Neural cell (in vitro differentiated cells): ENCODE measurements at regions not wholly inside any gene's neighbourhood (a gene's known extent, or its start where the extent isn't known, plus 50 kb on each side); places are given as distances from the start of the nearest gene placed in this dataset.

Experiments used
- EP300 ChIP-seq: fragments of 450-650 bp; conservative IDR thresholded peaks from 2 replicates; pipeline ENCODE4 v1.6.1; 2014; ENCODE audit warnings: antibody characterized with exemption, mild to moderate bottlenecking, moderate library complexity; ENCODE audit not compliant: poor library complexity, severe bottlenecking
- EZH2 ChIP-seq: fragments of 200-600, 300-800 bp; shearing (Covaris generic), sonication (generic); IDR thresholded peaks from 2 replicates; pipeline ENCODE4 v1.6.1; 2014; ENCODE audit warnings: antibody characterized with exemption, low read length, borderline replicate concordance, mild to moderate bottlenecking; ENCODE audit not compliant: insufficient read depth, poor library complexity, severe bottlenecking
- MXI1 ChIP-seq: fragments of 450-650 bp; conservative IDR thresholded peaks from 2 replicates; pipeline ENCODE4 v1.6.1; 2014; ENCODE audit warnings: antibody characterized with exemption, mild to moderate bottlenecking; ENCODE audit not compliant: poor library complexity, severe bottlenecking
- POLR2AphosphoS5 ChIP-seq: IDR thresholded peaks from 2 replicates; pipeline ENCODE4 v1.6.1; 2012
- RAD21 ChIP-seq: fragments of 450-650 bp; conservative IDR thresholded peaks from 2 replicates; pipeline ENCODE4 v1.6.1; 2014; ENCODE audit warnings: antibody characterized with exemption, mild to moderate bottlenecking, moderate library complexity
- TAF1 ChIP-seq: IDR thresholded peaks from 2 replicates; pipeline ENCODE4 v1.6.1; 2012; ENCODE audit warnings: low read depth
- TF ChIP-seq, protein P1 (sequence below): fragments of 450-650 bp; IDR thresholded peaks from 2 replicates; pipeline ENCODE4 v1.5.1; 2014; ENCODE audit warnings: antibody characterized with exemption, mild to moderate bottlenecking, moderate library complexity; ENCODE audit not compliant: poor library complexity, severe bottlenecking
- TF ChIP-seq, protein P2 (sequence below): IDR thresholded peaks from 2 replicates; pipeline ENCODE4 v1.6.1; 2012; ENCODE audit warnings: borderline replicate concordance

DNA sequence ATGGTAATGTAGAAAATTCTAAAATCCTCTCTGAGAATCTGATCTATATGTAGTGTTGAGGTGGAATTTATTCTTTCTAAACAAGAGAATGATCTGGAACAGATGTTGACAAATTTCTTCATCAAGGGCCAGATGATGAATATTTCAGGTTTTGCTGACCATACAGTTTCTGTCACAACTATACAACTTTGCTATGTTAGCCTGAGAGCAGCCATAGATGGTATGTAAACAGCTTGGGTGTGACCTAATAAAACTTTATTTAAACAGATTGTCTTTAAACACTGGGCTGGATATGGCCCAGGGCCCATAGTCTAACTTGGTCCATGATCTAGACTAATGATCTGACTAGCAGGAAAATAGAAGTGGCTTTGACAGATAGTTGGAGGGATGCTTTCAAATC is 213.6 kb upstream of the CELF2 start:
- TF ChIP-seq, protein P1, sequence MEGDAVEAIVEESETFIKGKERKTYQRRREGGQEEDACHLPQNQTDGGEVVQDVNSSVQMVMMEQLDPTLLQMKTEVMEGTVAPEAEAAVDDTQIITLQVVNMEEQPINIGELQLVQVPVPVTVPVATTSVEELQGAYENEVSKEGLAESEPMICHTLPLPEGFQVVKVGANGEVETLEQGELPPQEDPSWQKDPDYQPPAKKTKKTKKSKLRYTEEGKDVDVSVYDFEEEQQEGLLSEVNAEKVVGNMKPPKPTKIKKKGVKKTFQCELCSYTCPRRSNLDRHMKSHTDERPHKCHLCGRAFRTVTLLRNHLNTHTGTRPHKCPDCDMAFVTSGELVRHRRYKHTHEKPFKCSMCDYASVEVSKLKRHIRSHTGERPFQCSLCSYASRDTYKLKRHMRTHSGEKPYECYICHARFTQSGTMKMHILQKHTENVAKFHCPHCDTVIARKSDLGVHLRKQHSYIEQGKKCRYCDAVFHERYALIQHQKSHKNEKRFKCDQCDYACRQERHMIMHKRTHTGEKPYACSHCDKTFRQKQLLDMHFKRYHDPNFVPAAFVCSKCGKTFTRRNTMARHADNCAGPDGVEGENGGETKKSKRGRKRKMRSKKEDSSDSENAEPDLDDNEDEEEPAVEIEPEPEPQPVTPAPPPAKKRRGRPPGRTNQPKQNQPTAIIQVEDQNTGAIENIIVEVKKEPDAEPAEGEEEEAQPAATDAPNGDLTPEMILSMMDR, result no peak
- TF ChIP-seq POLR2AphosphoS5 (no peak), TAF1 (no peak), EZH2 (no peak), EP300 (no peak), MXI1 (no peak), RAD21 (no peak)
- TF ChIP-seq, protein P2, sequence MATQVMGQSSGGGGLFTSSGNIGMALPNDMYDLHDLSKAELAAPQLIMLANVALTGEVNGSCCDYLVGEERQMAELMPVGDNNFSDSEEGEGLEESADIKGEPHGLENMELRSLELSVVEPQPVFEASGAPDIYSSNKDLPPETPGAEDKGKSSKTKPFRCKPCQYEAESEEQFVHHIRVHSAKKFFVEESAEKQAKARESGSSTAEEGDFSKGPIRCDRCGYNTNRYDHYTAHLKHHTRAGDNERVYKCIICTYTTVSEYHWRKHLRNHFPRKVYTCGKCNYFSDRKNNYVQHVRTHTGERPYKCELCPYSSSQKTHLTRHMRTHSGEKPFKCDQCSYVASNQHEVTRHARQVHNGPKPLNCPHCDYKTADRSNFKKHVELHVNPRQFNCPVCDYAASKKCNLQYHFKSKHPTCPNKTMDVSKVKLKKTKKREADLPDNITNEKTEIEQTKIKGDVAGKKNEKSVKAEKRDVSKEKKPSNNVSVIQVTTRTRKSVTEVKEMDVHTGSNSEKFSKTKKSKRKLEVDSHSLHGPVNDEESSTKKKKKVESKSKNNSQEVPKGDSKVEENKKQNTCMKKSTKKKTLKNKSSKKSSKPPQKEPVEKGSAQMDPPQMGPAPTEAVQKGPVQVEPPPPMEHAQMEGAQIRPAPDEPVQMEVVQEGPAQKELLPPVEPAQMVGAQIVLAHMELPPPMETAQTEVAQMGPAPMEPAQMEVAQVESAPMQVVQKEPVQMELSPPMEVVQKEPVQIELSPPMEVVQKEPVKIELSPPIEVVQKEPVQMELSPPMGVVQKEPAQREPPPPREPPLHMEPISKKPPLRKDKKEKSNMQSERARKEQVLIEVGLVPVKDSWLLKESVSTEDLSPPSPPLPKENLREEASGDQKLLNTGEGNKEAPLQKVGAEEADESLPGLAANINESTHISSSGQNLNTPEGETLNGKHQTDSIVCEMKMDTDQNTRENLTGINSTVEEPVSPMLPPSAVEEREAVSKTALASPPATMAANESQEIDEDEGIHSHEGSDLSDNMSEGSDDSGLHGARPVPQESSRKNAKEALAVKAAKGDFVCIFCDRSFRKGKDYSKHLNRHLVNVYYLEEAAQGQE, result no peak
